IMR-90 (cell line): ENCODE measurements at regions not wholly inside any gene's neighbourhood (a gene's known extent, or its start where the extent isn't known, plus 50 kb on each side); places are given as distances from the start of the nearest gene placed in this dataset.

Experiments
- ATAC-seq: fragments of 200-7000 bp; cut with Tn5 transposase; 2 replicates; pipeline ENCODE4 v1.9.1; 2020; ENCODE audit warnings: low read depth, mild to moderate bottlenecking, moderate library complexity
- BruUV-seq: library from RNA; stranded (reverse); fragments of 400-500 nt; replicated peaks from 2 replicates; lab custom pipeline; 2021; lab: Mats Ljungman, UMichigan
- CTCF ChIA-PET: fragments of 300-600 bp; formaldehyde crosslinking; extraction: SDS; loops from one replicate; lab custom pipeline; 2021; ENCODE audit warnings: antibody characterized with exemption; lab: Yijun Ruan, JAX
- POLR2A ChIA-PET: fragments of 300-600 bp; sonication (Branson Sonifier 250); formaldehyde crosslinking; loops from one replicate; lab custom pipeline; 2022; ENCODE audit warnings: antibody characterized with exemption; ENCODE audit not compliant: unreplicated experiment; lab: Charles Lee
- DNase-seq: peaks from one replicate; pipeline ENCODE4 v3.0.0; 2013
- H2AFZ ChIP-seq: replicated peaks from 2 replicates; pipeline ENCODE3; 2013; ENCODE audit warnings: low read length, mild to moderate bottlenecking; ENCODE audit not compliant: poor library complexity
- H2AK5ac ChIP-seq: 2 replicates; pipeline ENCODE4 v1.6.1; 2013; ENCODE audit warnings: low read depth, low read length, inconsistent platforms
- H2AK9ac ChIP-seq: replicated peaks from 2 replicates; pipeline ENCODE3; 2013; ENCODE audit warnings: mild to moderate bottlenecking, low read depth, low read length, moderate library complexity; ENCODE audit not compliant: poor library complexity
- H2BK120ac ChIP-seq: 2 replicates; pipeline ENCODE4 v1.6.1; 2013; ENCODE audit warnings: low read depth, low read length, inconsistent platforms
- H2BK15ac ChIP-seq: 3 replicates; pipeline ENCODE4 v1.6.1; 2013; ENCODE audit warnings: low read depth, low read length, inconsistent platforms
- H2BK20ac ChIP-seq: 2 replicates; pipeline ENCODE4 v1.6.1; 2013; ENCODE audit warnings: low read depth, mild to moderate bottlenecking, inconsistent platforms, low read length, moderate library complexity
- H2BK5ac ChIP-seq: 2 replicates; pipeline ENCODE4 v1.6.1; 2013; ENCODE audit warnings: mild to moderate bottlenecking, low read depth, low read length, inconsistent platforms; ENCODE audit not compliant: poor library complexity, severe bottlenecking
- H3K14ac ChIP-seq: replicated peaks from 2 replicates; pipeline ENCODE4 v1.6.1; 2013; ENCODE audit warnings: low read depth, low read length, inconsistent platforms
- H3K18ac ChIP-seq: 2 replicates; pipeline ENCODE4 v1.6.1; 2013; ENCODE audit warnings: low read depth, low read length, control low read depth
- H3K23ac ChIP-seq: 2 replicates; pipeline ENCODE4 v1.6.1; 2013; ENCODE audit warnings: low read depth, low read length, inconsistent platforms
- H3K27ac ChIP-seq: 2 replicates; pipeline ENCODE4 v1.5.1; 2013; ENCODE audit warnings: mild to moderate bottlenecking, control low read depth, low read length; ENCODE audit not compliant: insufficient read depth
- H3K27me3 ChIP-seq: 2 replicates; pipeline ENCODE4 v1.6.1; 2013; ENCODE audit warnings: low read length; ENCODE audit not compliant: control insufficient read depth, insufficient read depth
- H3K36me3 ChIP-seq: 2 replicates; pipeline ENCODE4 v1.6.1; 2013; ENCODE audit warnings: low read length, mixed read lengths; ENCODE audit not compliant: control insufficient read depth, insufficient read depth
- H3K4ac ChIP-seq: 2 replicates; pipeline ENCODE4 v1.6.1; 2013; ENCODE audit warnings: low read depth, low read length, inconsistent platforms
- H3K4me1 ChIP-seq: 2 replicates; pipeline ENCODE4 v1.6.1; 2013; ENCODE audit warnings: low read length, mixed read lengths; ENCODE audit not compliant: control insufficient read depth, insufficient read depth
- H3K4me2 ChIP-seq: 2 replicates; pipeline ENCODE4 v1.6.1; 2013; ENCODE audit warnings: low read depth, mild to moderate bottlenecking, control low read depth, low read length, moderate library complexity
- H3K4me3 ChIP-seq: 2 replicates; pipeline ENCODE4 v1.5.1; 2013; ENCODE audit warnings: low read depth, mild to moderate bottlenecking, control low read depth, low read length, moderate library complexity; ENCODE audit not compliant: insufficient read depth
- H3K56ac ChIP-seq: 2 replicates; pipeline ENCODE4 v1.6.1; 2013; ENCODE audit warnings: low read length, inconsistent platforms; ENCODE audit not compliant: insufficient read depth; ENCODE audit errors: extremely low read depth
- H3K79me1 ChIP-seq, 2 experiments: 2 replicates each; pipeline ENCODE4 v1.6.1; 2013; ENCODE audit warnings: low read length in 2 of 2, inconsistent platforms in 1 of 2, low read depth in 1 of 2
- H3K9ac ChIP-seq: 2 replicates; pipeline ENCODE4 v1.6.1; 2013; ENCODE audit warnings: low read depth, low read length, control low read depth
- H3K9me1 ChIP-seq: 2 replicates; pipeline ENCODE4 v1.6.1; 2013; ENCODE audit warnings: low read length, inconsistent platforms; ENCODE audit not compliant: insufficient read depth
- H3K9me3 ChIP-seq: 2 replicates; pipeline ENCODE4 v1.6.1; 2013; ENCODE audit warnings: low read length; ENCODE audit not compliant: control insufficient read depth, insufficient read depth
- H4K20me1 ChIP-seq: 2 replicates; pipeline ENCODE4 v1.6.1; 2013; ENCODE audit warnings: low read length, inconsistent platforms; ENCODE audit not compliant: insufficient read depth
- H4K5ac ChIP-seq: 2 replicates; pipeline ENCODE4 v1.6.1; 2013; ENCODE audit warnings: mild to moderate bottlenecking, low read depth, low read length, control low read depth
- H4K8ac ChIP-seq, 2 experiments: 2 replicates each; pipeline ENCODE4 v1.6.1; 2013; ENCODE audit warnings: low read depth in 2 of 2, low read length in 2 of 2, control low read depth in 1 of 2, inconsistent platforms in 1 of 2
- H4K91ac ChIP-seq: 2 replicates; pipeline ENCODE4 v1.6.1; 2013; ENCODE audit warnings: low read depth, low read length, inconsistent platforms; ENCODE audit not compliant: insufficient read depth
- BHLHE40 ChIP-seq: fragments of 150-350 bp; IDR thresholded peaks from 2 replicates; pipeline ENCODE4 v1.6.1; 2016; ENCODE audit warnings: mild to moderate bottlenecking, low read depth, low read length
- FOS ChIP-seq: fragments of 150-350 bp; IDR thresholded peaks from 2 replicates; pipeline ENCODE4 v1.6.1; 2016; ENCODE audit warnings: low read depth, low read length
- MAFK ChIP-seq: IDR thresholded peaks from 2 replicates; pipeline ENCODE4 v1.6.1; 2012; ENCODE audit warnings: low read depth, low read length, improper control_type of control experiment
- MAZ ChIP-seq: IDR thresholded peaks from 2 replicates; pipeline ENCODE4 v1.6.1; 2012; ENCODE audit warnings: low read depth, mild to moderate bottlenecking, low read length, improper control_type of control experiment, moderate library complexity, borderline replicate concordance
- MXI1 ChIP-seq: IDR thresholded peaks from 2 replicates; pipeline ENCODE4 v1.6.1; 2012; ENCODE audit warnings: low read depth, mild to moderate bottlenecking, low read length, moderate library complexity, borderline replicate concordance
- NFE2L2 ChIP-seq: fragments of 150-350 bp; IDR thresholded peaks from 2 replicates; pipeline ENCODE4 v1.6.1; 2016; ENCODE audit warnings: low read depth, mild to moderate bottlenecking, low read length
- POLR2A ChIP-seq: IDR thresholded peaks from 2 replicates; pipeline ENCODE4 v1.6.1; 2012; ENCODE audit warnings: mild to moderate bottlenecking, low read depth, low read length
- RAD21 ChIP-seq: IDR thresholded peaks from 2 replicates; pipeline ENCODE4 v1.6.1; 2012; ENCODE audit warnings: low read length, improper control_type of control experiment
- RCOR1 ChIP-seq: IDR thresholded peaks from 2 replicates; pipeline ENCODE4 v1.6.1; 2012; ENCODE audit warnings: mild to moderate bottlenecking, low read length, improper control_type of control experiment; ENCODE audit not compliant: insufficient replicate concordance
- RFX5 ChIP-seq: IDR thresholded peaks from 2 replicates; pipeline ENCODE4 v1.8.0; 2012; ENCODE audit warnings: low read depth, mild to moderate bottlenecking, low read length, moderate library complexity
- WGBS, 2 experiments: methylation state at CpG; one replicate each; pipeline versions ENCODE4 v1.1.5 to v1.1.7; 2013; ENCODE audit warnings: missing lambda C conversion rate in 2 of 2; ENCODE audit not compliant: insufficient read length in 1 of 2; ENCODE audit errors: extremely low coverage in 2 of 2; 5-methylcytosine and 5-hydroxymethylcytosine counted together
- dilution Hi-C: fragments of 300-500 bp; cut with HindIII; formaldehyde crosslinking; loops from one replicate; pipeline ENCODE4 v1.14.3; 2018; ENCODE audit warnings: low sequenced_read_pairs; ENCODE audit not compliant: unreplicated experiment
- in situ Hi-C: fragments of 300-500 bp; cut with MboI; formaldehyde crosslinking; loops from 3 replicates; pipeline ENCODE4 v1.14.3; 2019; ENCODE audit warnings: low sequenced_read_pairs, inconsistent platforms, mixed read lengths
- intact Hi-C: fragments of 100-400 bp; cut with micrococcal nuclease; formaldehyde crosslinking; loops from 2 replicates; pipeline ENCODE4 v1.10.0; 2022
- TF ChIP-seq, protein P1 (sequence below): fragments of 150-350 bp; IDR thresholded peaks from 2 replicates; pipeline ENCODE4 v1.6.1; 2017; ENCODE audit warnings: mild to moderate bottlenecking, antibody characterized with exemption, low read length, low read depth
- TF ChIP-seq, protein P2 (sequence below): conservative IDR thresholded peaks from 2 replicates; pipeline ENCODE4 v1.5.1; 2012; ENCODE audit warnings: mild to moderate bottlenecking, low read depth, low read length, improper control_type of control experiment

DNA sequence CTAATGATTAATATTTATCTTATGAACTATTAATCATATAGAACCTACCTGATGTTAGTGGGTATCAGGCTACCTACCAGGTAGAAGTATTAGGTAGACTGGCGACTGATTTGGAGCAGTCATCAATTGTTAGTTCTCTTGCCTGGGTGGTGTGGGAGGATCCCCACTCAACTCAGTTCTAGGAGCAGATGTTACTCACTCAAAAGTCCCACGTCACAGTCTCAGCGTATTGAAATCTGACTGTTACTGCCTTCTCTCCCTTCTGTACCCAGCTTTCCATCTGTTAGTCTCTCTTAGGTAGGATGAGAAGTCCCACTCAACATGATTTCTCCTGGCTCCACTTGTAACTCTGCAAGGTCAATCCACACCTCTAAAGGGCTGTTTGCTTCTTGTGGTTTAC, 102.7 kb downstream of the OLFM4 start:
- Histone ChIP-seq H3K4me3 (no peak overlapping the region), H4K20me1 (no peaks in the 10 kb centered on the region), H3K9me1 (no peaks in the 10 kb centered on the region), H2BK5ac (no peak overlapping the region), H4K5ac (no peak overlapping the region), H2AK9ac (no peak overlapping the region), H3K79me1 (no peaks in the 10 kb centered on the region), H3K4me2 (no peak overlapping the region), H3K9ac (no peak overlapping the region), H2BK20ac (no peak overlapping the region), H2BK15ac (no peak overlapping the region), H3K4ac (no peak overlapping the region), H3K27me3 (no peaks in the 10 kb centered on the region), H3K9me3 (no peaks in the 10 kb centered on the region), H3K4me1 (no peaks in the 10 kb centered on the region; the same call in 1 of the 2 replicates), H2AK5ac (no peak overlapping the region), H3K18ac (no peak overlapping the region), H4K91ac (no peak overlapping the region), H3K56ac (no peak overlapping the region), H2BK120ac (no peak overlapping the region), H4K8ac (no peak overlapping the region), H3K36me3 (no peaks in the 10 kb centered on the region), H2AFZ (no peak overlapping the region), H3K23ac (no peak overlapping the region), H3K27ac (no peak overlapping the region), H3K14ac (no peak overlapping the region)
- TF ChIP-seq POLR2A (no peak), BHLHE40 (no peak), RFX5 (no peak), RCOR1 (no peak), RAD21 (no peak), FOS (no peak), MAFK (no peak), MAZ (no peak), NFE2L2 (no peak), MXI1 (no peak)
- TF ChIP-seq, protein P1, sequence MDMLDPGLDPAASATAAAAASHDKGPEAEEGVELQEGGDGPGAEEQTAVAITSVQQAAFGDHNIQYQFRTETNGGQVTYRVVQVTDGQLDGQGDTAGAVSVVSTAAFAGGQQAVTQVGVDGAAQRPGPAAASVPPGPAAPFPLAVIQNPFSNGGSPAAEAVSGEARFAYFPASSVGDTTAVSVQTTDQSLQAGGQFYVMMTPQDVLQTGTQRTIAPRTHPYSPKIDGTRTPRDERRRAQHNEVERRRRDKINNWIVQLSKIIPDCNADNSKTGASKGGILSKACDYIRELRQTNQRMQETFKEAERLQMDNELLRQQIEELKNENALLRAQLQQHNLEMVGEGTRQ = no peak
- TF ChIP-seq, protein P2, sequence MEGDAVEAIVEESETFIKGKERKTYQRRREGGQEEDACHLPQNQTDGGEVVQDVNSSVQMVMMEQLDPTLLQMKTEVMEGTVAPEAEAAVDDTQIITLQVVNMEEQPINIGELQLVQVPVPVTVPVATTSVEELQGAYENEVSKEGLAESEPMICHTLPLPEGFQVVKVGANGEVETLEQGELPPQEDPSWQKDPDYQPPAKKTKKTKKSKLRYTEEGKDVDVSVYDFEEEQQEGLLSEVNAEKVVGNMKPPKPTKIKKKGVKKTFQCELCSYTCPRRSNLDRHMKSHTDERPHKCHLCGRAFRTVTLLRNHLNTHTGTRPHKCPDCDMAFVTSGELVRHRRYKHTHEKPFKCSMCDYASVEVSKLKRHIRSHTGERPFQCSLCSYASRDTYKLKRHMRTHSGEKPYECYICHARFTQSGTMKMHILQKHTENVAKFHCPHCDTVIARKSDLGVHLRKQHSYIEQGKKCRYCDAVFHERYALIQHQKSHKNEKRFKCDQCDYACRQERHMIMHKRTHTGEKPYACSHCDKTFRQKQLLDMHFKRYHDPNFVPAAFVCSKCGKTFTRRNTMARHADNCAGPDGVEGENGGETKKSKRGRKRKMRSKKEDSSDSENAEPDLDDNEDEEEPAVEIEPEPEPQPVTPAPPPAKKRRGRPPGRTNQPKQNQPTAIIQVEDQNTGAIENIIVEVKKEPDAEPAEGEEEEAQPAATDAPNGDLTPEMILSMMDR = no peak
- DNase-seq (no peak), ATAC-seq (no peak)
- in situ Hi-C loops = loop anchor here (25.0 kb wide), 1 partner anchor 519 kb away; no protein-coding TSS in a partner anchor
- intact Hi-C loops = no loop called here
- ChIA-PET CTCF (no interaction called here), POLR2A (no interaction called here)
- dilution Hi-C loops = no loop called here
- no CpG with 5 or more reads among the region's 3 CpGs for WGBS, 2 experiments
- no TSS peak for BruUV-seq
